Testis (tissue), 2 donors: ENCODE measurements at regions not wholly inside any gene's neighbourhood (a gene's known extent, or its start where the extent isn't known, plus 50 kb on each side); places are given as distances from the start of the nearest gene placed in this dataset.
A peak's percentile ranks its signal among the peaks of the same experiment; 100 is the strongest.
"Not testable (repeated sequence)": the region's sequence is repeated elsewhere in the genome, so short reads cannot be mapped to it uniquely, and the experiment has no call there.

Experiments
- DNase-seq: peaks from one replicate; pipeline ENCODE4 v3.0.0-alpha.2; 2019
- H3K27ac ChIP-seq, 2 donors: fragments of 200-600 bp; sonication (generic); one replicate each; pipeline ENCODE4 v1.5.1; 2019
- H3K27me3 ChIP-seq: fragments of 200-600 bp; sonication (generic); one replicate; pipeline ENCODE4 v1.5.1; 2019
- H3K36me3 ChIP-seq: fragments of 200-600 bp; sonication (generic); one replicate; pipeline ENCODE4 v1.5.1; 2017; ENCODE audit warnings: low read depth; ENCODE audit errors: missing control alignments
- H3K4me1 ChIP-seq: fragments of 200-600 bp; sonication (generic); one replicate; pipeline ENCODE4 v1.5.1; 2019
- H3K4me3 ChIP-seq, 2 donors: fragments of 200-600 bp; sonication (generic); one replicate each; pipeline ENCODE4 v1.5.1; 2017 to 2019
- H3K9me3 ChIP-seq: fragments of 200-600 bp; sonication (generic); one replicate; pipeline ENCODE4 v1.5.1; 2017
- CTCF ChIP-seq, 3 experiments: fragments of 450-650 bp in 2 of 3; fragments of 200-600 bp in 1 of 3; sonication (generic) in 1 of 3; IDR thresholded peaks; one replicate each; pipeline ENCODE4 v1.5.1; 2016 to 2019; ENCODE audit warnings: antibody characterized with exemption in 3 of 3, mild to moderate bottlenecking in 2 of 3, moderate library complexity in 1 of 3
- POLR2A ChIP-seq: fragments of 450-650 bp; IDR thresholded peaks from one replicate; pipeline ENCODE4 v1.6.1; 2017; ENCODE audit warnings: antibody characterized with exemption, mild to moderate bottlenecking, moderate library complexity
- WGBS, 2 donors: methylation state at CpG; one replicate each; pipeline ENCODE4 v1.1.5; 2018; 5-methylcytosine and 5-hydroxymethylcytosine counted together
- intact Hi-C: fragments of 100-400 bp; cut with DNase I; formaldehyde crosslinking; loops from one replicate; pipeline ENCODE4 v1.15.1; 2023; ENCODE audit warnings: low total_unique reads

GRCh38 chr9:102941868-102942267, 53.3 kb upstream of the CYLC2 start:
- no peaks in the 10 kb centered on the region for H3K9me3 ChIP-seq
- intact Hi-C loops: no loop called here
- DNase-seq: no peak
- H3K27me3 ChIP-seq: no peaks in the 10 kb centered on the region
- no peak overlapping the region for H3K4me3 ChIP-seq
- TF ChIP-seq CTCF (IDR thresholded peaks at IDR 0.05) (no peak), POLR2A (no peak)
- no peak overlapping the region for H3K27ac ChIP-seq
- whole genome bisulfite sequencing, 2 donors: 90 to 91% methylated on average over 4 of the region's 4 CpGs
- no peaks in the 10 kb centered on the region for H3K36me3 ChIP-seq
- H3K4me1 ChIP-seq: no peaks in the 10 kb centered on the region

- 83 to 92% methylated on average over 1 of the region's 1 CpG for WGBS, 2 donors
- Histone ChIP-seq H3K4me3 (no peak overlapping the region), H3K36me3 (no peaks in the 10 kb centered on the region), H3K27ac (no peak overlapping the region), H3K9me3 (no peaks in the 10 kb centered on the region), H3K27me3 (no peaks in the 10 kb centered on the region), H3K4me1 (no peaks in the 10 kb centered on the region)
- intact Hi-C loops: no loop called here
- DNase-seq: no peak
- TF ChIP-seq POLR2A: no peak
- no peak for TF ChIP-seq CTCF (IDR thresholded peaks at IDR 0.05)
These were observed 72.6 kb upstream of the CYLC2 start for GRCh38 chr9:102922526-102922925.

- TF ChIP-seq POLR2A (no peak), CTCF (IDR thresholded peaks at IDR 0.05) (no peak)
These were observed 83.9 kb upstream of the CYLC2 start for GRCh38 chr9:102911185-102911584.

GRCh38 chr9:102905795-102906194, 89.3 kb upstream of the CYLC2 start:
- H3K27me3 ChIP-seq, intact Hi-C loops, DNase-seq, H3K9me3 ChIP-seq, H3K4me3 ChIP-seq, H3K4me1 ChIP-seq, H3K27ac ChIP-seq, H3K36me3 ChIP-seq: not testable (repeated sequence)
- WGBS, 2 donors: 69 to 71% methylated on average over 8 of the region's 8 CpGs

More at GRCh38 chr9:102911185-102911584, 83.9 kb upstream of the CYLC2 start:
- Histone ChIP-seq H3K9me3 (no peaks in the 10 kb centered on the region), H3K4me3 (no peak overlapping the region), H3K36me3 (no peaks in the 10 kb centered on the region), H3K4me1 (no peaks in the 10 kb centered on the region), H3K27me3 (no peaks in the 10 kb centered on the region), H3K27ac (no peak overlapping the region)
- intact Hi-C loops: no loop called here
- no peak for DNase-seq
- WGBS, 2 donors: 41 to 55% methylated on average over 2 of the region's 2 CpGs

GRCh38 chr9:102892025-102892424, 103.1 kb upstream of the CYLC2 start:
- WGBS, 2 donors: 92 to 98% methylated on average over 2 of the region's 2 CpGs
- TF ChIP-seq CTCF (IDR thresholded peaks at IDR 0.05): no peak
- H3K27me3 ChIP-seq: no peaks in the 10 kb centered on the region
- no peaks in the 10 kb centered on the region for H3K36me3 ChIP-seq
- H3K4me1 ChIP-seq: no peaks in the 10 kb centered on the region
- H3K9me3 ChIP-seq: no peaks in the 10 kb centered on the region
- intact Hi-C loops: no loop called here
- no peak for DNase-seq
- no peak overlapping the region for H3K4me3 ChIP-seq
- H3K27ac ChIP-seq: no peak overlapping the region

- H3K27ac ChIP-seq, intact Hi-C loops, H3K4me1 ChIP-seq, H3K36me3 ChIP-seq, H3K27me3 ChIP-seq, H3K9me3 ChIP-seq: not testable (repeated sequence)
- 67 to 76% methylated on average over 5 of the region's 5 CpGs for WGBS, 2 donors
- peak; percentile 52 for DNase-seq
- H3K4me3 ChIP-seq: peak overlapping the region in 1 of 2 donors; percentile 15
These were observed 106.4 kb upstream of the CYLC2 start for GRCh38 chr9:102888747-102889146.
